Stimulated activated CD4-positive, alpha-beta T cell treated with anti-CD3 and anti-CD28 coated beads, TNF-alpha, amount 100 ng/mL, for 4 hours (primary cell): ENCODE measurements at regions not wholly inside any gene's neighbourhood (a gene's known extent, or its start where the extent isn't known, plus 50 kb on each side); places are given as distances from the start of the nearest gene placed in this dataset.
"Not testable (repeated sequence)": the region's sequence is repeated elsewhere in the genome, so short reads cannot be mapped to it uniquely, and the experiment has no call there.

ENCODE experiments used
- DNase-seq, 3 experiments: peaks; one replicate each; pipeline ENCODE4 v3.0.0-alpha.2; 2020; ENCODE audit warnings: low read depth in 3 of 3

- DNase-seq: no peak
Measured at GRCh38 chr2:9708683-9709538, 78.1 kb upstream of the YWHAQ start.

DNA sequence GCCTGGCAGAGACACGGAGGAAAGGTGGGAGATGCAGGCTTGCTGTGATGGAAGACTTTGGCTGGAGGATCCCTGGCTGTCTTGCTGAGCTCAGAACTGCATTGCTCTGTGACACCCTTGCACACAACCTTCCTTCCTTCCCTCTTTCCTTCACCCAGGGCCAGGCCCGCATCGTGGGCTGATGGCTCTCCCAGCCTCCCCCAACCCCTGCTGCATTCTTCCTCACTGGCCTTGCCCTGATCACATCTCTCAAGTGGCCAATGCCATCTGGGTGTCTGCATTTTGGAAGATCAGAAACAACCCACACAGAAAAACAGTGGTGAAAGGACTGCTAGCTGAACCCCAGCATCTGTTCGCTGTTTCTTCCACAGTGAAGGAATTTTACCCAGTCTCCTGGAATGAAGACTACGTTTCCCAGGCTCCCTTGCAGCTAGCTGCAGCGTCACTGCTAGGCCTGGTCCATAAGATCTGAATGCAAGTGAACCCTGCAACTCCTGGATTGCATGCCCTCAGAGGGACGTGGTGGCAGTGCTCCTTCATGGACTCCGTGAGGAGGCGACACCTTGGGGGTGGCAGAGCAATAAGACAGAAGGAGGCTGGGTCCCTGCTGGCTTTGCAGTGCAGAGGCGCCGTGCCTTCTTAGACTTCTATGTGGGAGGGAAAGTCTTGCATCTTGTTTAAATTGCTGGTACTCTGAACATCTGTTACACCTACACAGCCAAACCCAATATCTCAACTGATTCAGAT lies 78.9 kb upstream of the YWHAQ start:
- DNase-seq: no peak

- DNase-seq: no peak
Measured at GRCh38 chr2:9710311-9710710, 79.5 kb upstream of the YWHAQ start.

GRCh38 chr2:9712263-9712662 lies 81.5 kb upstream of the YWHAQ start:
- no peak for DNase-seq

DNA sequence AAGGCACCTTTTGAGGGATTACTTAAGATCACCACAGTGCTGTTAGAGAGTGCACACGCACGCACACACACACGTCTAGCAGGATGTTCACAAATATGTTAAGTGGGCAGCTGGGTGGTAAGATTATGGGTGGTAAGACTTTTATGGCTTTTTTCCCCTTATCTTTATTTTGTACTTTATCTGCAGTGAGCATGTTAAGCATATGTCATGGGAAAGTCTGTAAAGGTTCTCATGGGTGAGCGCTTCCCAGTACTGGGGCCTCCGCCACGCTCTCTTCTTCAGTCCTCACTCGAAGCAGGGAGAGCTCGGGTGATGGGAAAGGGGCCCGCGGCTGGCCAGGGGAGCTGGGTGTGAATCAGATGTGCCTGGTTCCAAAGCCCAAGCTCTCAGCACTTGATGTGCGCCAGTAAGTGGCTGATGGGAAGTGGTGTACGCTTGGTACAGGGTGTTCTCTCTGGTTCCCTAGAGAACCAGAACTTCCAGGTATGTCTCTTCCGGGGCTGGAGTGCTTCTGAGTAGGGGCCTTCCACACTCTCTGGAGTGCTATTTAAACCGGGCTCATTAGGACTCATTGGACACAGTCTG lies 83.9 kb upstream of the YWHAQ start:
- DNase-seq: no peak

DNA sequence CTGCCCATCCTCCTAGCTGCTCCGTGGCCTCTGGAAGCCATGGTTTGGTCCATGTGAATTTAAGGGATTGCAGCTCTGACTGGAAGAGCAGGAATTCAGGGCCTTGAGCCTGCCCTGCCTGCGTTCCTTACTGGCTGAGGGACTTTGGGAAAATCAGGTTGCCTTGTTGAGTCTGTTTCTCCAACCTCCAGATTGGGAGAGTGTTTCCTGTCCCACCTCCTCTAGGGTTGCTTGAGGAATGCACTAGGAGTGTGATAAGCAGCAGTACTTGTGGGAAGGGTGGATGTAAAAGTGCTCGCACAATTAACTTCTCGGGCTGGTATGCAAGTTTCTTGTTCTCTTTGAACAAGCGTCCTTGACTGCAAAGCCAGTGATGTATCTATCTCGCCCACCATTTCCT lies 84.4 kb upstream of the YWHAQ start:
- no peak for DNase-seq

GRCh38 chr2:9717886-9718451 lies 87.2 kb upstream of the YWHAQ start:
- DNase-seq: no peak

DNA sequence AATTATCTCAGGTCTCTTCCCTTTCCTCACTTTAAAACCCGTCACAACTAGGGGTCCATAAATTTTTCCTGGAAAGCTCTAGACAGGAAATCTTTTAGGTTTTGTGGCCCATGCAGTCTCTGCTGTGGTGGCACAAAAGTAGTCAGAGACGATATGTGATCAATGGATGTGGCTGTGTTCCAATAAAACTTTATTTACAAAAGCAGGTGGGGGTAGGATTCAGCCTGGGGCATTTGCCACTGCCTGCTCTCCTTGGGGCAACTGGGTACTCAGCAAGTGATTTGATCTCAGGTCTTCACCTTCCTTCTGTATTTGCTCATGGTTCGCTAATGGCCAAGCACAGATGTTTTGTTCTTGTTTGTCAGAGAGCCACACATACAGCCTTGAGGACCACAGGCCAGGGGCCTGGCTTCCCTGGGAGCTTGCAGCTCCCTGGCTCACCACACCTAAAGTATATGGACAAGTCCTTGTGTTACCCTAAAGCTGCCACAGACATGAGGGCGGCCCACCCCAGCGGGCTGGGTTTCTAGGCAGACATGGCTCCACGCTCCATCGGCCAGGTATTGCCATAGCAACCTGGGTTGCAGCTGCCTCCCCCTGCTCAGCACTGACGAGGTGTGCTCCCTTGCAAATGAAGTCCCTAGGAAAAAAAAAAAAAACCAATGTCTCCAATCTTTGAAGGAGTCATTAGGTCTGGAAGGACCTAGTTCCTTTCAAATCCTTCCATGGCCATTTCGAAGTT lies 89.7 kb upstream of the YWHAQ start:
- no peak for DNase-seq

DNA sequence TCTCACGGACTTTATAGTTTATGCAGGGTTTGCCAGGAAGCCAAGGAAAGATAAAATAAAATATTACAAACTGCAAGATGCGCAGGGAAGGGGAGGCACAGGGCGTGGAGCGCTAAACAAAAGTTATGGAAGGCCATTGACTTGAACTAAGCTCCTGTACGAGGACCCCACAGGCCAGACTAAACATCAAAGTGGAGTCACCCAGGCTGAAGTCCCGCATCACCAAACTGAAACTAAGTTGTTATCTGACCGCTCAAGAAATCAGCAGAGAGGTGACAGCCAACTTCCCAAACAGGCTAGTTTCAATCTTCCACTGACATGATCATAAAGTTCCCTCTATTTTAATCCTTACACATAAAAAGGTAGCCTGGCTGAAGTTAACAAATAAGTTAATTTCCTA lies 90.5 kb upstream of the YWHAQ start:
- DNase-seq: no peak

- no peak for DNase-seq
Measured at GRCh38 chr2:9722451-9722850, 91.7 kb upstream of the YWHAQ start.

DNA sequence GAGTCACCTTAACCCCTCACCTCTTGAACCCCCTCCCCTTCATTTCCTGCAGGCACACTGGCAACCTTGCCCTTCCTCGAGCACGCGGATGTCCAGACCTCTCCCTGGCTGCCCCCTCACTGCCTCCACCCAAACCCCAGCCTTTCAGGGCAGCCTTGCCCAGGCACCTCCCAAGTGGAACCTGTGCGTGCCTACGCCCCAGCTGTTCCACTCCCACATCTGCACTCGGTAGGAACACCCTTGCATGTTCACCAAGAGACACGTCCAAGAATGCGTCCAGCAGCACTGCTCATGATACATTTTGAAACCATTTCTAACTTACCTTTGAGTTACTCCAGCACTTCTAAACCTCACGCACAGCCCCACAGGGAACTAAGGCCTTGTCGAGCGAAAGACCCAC lies 93.8 kb upstream of the YWHAQ start:
- DNase-seq: no peak

DNA sequence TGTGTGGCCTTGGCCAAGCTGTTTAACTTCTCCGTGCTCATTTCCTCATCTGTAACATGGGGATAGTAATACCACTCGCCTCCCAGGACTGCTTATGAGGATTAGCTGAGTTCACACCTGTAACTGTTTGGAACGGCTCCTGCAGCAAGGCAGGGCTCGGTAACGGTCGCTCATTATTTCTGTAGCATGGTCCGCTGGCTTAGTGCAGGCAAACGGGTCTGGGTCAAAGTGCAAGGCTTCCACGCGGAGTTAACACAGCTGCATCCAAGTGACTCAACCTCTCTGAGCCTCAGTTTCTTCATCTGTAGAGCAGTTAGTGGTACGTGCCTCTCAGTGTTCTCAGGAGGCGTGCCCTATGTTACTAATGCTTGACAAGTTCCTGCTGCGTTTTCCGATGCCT lies 94.3 kb upstream of the YWHAQ start:
- DNase-seq: no peak

- not testable (repeated sequence) for DNase-seq
Measured at GRCh38 chr2:9726016-9726415, 95.2 kb upstream of the YWHAQ start.

GRCh38 chr2:9730523-9730922 lies 99.7 kb upstream of the YWHAQ start:
- not testable (repeated sequence) for DNase-seq

- DNase-seq: no peak
Measured at GRCh38 chr2:9732824-9733223, 102.0 kb upstream of the YWHAQ start.

DNA sequence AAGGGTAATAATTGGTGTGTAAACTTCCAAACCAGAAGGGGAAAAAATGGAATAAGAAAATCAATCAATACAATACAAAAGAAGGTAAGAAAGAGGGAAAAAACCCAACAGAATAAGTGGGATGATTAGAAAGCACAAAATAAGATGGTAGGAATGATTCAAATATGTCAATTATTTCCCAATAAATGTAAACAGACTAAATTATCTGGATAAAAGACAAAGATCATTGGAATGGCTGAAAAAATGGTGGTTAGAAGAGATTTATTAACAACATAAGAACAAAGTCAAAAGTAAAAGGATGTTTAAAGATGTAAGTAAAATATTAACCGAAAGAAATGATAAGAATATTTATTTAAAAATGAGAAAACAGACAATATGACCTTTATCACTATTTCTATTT lies 103.5 kb upstream of the YWHAQ start:
- no peak for DNase-seq

- DNase-seq: no peak
Measured at GRCh38 chr2:9735335-9735734, 104.5 kb upstream of the YWHAQ start.

- DNase-seq: no peak
Measured at GRCh38 chr2:9736021-9736420, 105.2 kb upstream of the YWHAQ start.

- no peak for DNase-seq
Measured at GRCh38 chr2:9737053-9737875, 106.0 kb upstream of the TAF1B start.

DNA sequence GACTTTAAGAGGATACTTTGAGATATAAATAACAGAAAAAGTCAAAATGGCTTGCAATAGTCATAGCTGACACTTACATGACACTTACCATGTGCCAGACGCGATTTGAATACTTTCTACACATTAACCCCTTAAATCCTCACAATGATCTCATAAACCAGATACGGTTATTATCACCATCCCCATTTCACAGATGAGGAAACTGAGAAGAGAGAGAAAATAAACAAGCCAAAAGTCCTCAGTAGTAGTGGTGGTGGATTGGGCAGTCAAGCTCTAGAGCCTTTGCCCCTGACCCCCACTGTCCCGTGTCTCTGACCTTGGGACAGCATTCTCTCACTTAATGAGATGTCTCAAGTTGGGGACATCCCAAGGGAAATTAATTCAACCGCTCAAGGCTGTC lies 105.2 kb upstream of the TAF1B start:
- no peak for DNase-seq
